GM23248 (cell line): ENCODE measurements at regions not wholly inside any gene's neighbourhood (a gene's known extent, or its start where the extent isn't known, plus 50 kb on each side); places are given as distances from the start of the nearest gene placed in this dataset.

Experiments used
- DNase-seq: peaks from one replicate; pipeline ENCODE4 v3.0.0-alpha.2; 2015
- H2AFZ ChIP-seq: fragments of 200-600 bp; sonication (generic); 2 replicates; pipeline ENCODE4 v1.6.1; 2016; ENCODE audit warnings: antibody characterized with exemption
- H3F3A ChIP-seq: fragments of 200-600 bp; sonication (generic); 2 replicates; pipeline ENCODE4 v1.6.1; 2016; ENCODE audit warnings: mild to moderate bottlenecking, antibody characterized with exemption, mixed run types; ENCODE audit not compliant: insufficient read depth
- H3K27ac ChIP-seq: fragments of 200-600 bp; sonication (generic); 2 replicates; pipeline ENCODE4 v1.5.1; 2016; ENCODE audit warnings: mild to moderate bottlenecking
- H3K27me3 ChIP-seq: fragments of 200-600 bp; sonication (generic); replicated peaks from 2 replicates; pipeline ENCODE4 v1.6.1; 2016; ENCODE audit warnings: mild to moderate bottlenecking; ENCODE audit not compliant: insufficient read depth
- H3K36me3 ChIP-seq: fragments of 200-600 bp; sonication (generic); 2 replicates; pipeline ENCODE4 v1.6.1; 2016; ENCODE audit warnings: low read depth, mild to moderate bottlenecking
- H3K4me1 ChIP-seq: fragments of 200-600 bp; sonication (generic); 2 replicates; pipeline ENCODE4 v1.6.1; 2016; ENCODE audit warnings: mild to moderate bottlenecking; ENCODE audit not compliant: insufficient read depth
- H3K4me2 ChIP-seq: fragments of 200-600 bp; sonication (generic); one replicate; pipeline ENCODE4 v1.6.1; 2016; ENCODE audit warnings: mild to moderate bottlenecking; ENCODE audit not compliant: unreplicated experiment
- H3K4me3 ChIP-seq: fragments of 200-600 bp; sonication (generic); 2 replicates; pipeline ENCODE4 v1.5.1; 2016; ENCODE audit warnings: mild to moderate bottlenecking
- H3K79me2 ChIP-seq: fragments of 200-600 bp; sonication (generic); 2 replicates; pipeline ENCODE4 v1.6.1; 2016; ENCODE audit warnings: mild to moderate bottlenecking; ENCODE audit not compliant: insufficient read depth
- H3K9ac ChIP-seq: fragments of 200-600 bp; sonication (generic); 2 replicates; pipeline ENCODE4 v1.6.1; 2016; ENCODE audit warnings: mild to moderate bottlenecking
- H3K9me2 ChIP-seq: fragments of 200-600 bp; sonication (generic); 2 replicates; pipeline ENCODE4 v1.6.1; 2016; ENCODE audit warnings: mixed run types, mild to moderate bottlenecking, moderate library complexity; ENCODE audit not compliant: insufficient read depth
- H3K9me3 ChIP-seq: fragments of 200-600 bp; sonication (generic); one replicate; pipeline ENCODE4 v1.6.1; 2017; ENCODE audit warnings: low read depth
- H4K20me1 ChIP-seq: fragments of 200-600 bp; sonication (generic); 2 replicates; pipeline ENCODE4 v1.6.0; 2016; ENCODE audit not compliant: insufficient read depth
- EZH2 ChIP-seq: fragments of 200-600 bp; sonication (generic); IDR thresholded peaks from 2 replicates; pipeline ENCODE4 v1.6.1; 2018; ENCODE audit warnings: antibody characterized with exemption, mild to moderate bottlenecking; ENCODE audit not compliant: insufficient read depth, poor library complexity, severe bottlenecking
- EZH2phosphoT487 ChIP-seq: fragments of 200-600 bp; sonication (generic); IDR thresholded peaks from 2 replicates; pipeline ENCODE4 v1.6.1; 2018; ENCODE audit warnings: antibody characterized with exemption, moderate library complexity, mild to moderate bottlenecking, low read depth; ENCODE audit not compliant: insufficient read depth
- WGBS, 2 experiments: methylation state at CpG; one replicate each; pipeline ENCODE4 v1.1.6; 2015 to 2017; ENCODE audit warnings: low lambda C conversion rate in 2 of 2, low coverage in 1 of 2; ENCODE audit errors: missing lambda C conversion rate in 2 of 2; 5-methylcytosine and 5-hydroxymethylcytosine counted together
- in situ Hi-C: fragments of 300-500 bp; cut with MboI; formaldehyde crosslinking; loops from 2 replicates; pipeline ENCODE4 v1.15.0; 2020

GRCh38 chr20:12955611-12956010 lies 53.2 kb upstream of the SPTLC3 start:
- Histone ChIP-seq H3K9me2 (no peaks in the 10 kb centered on the region), H3K4me2 (no peak overlapping the region), H3K4me3 (no peak overlapping the region), H4K20me1 (no peaks in the 10 kb centered on the region), H3K27me3 (peaks cover under 1% of the 10 kb centered on the region; the same call in 1 of the 2 replicates), H3F3A (no peaks in the 10 kb centered on the region), H3K9me3 (no peaks in the 10 kb centered on the region), H3K4me1 (no peaks in the 10 kb centered on the region), H3K27ac (no peak overlapping the region), H3K79me2 (no peaks in the 10 kb centered on the region), H2AFZ (no peak overlapping the region), H3K36me3 (no peaks in the 10 kb centered on the region), H3K9ac (no peak overlapping the region)
- TF ChIP-seq EZH2phosphoT487, result no peak
- TF ChIP-seq EZH2, result no peak
- 63 to 70% methylated on average over 3 of the region's 3 CpGs for WGBS, 2 experiments
- in situ Hi-C loops, result no loop called here
- DNase-seq, result no peak

GRCh38 chr20:12956303-12956702 lies 52.5 kb upstream of the SPTLC3 start:
- H3K9ac ChIP-seq, result no peak overlapping the region
- H3K4me2 ChIP-seq, result no peak overlapping the region
- no peak for TF ChIP-seq EZH2
- H3K36me3 ChIP-seq, result no peaks in the 10 kb centered on the region
- H3K27ac ChIP-seq, result no peak overlapping the region
- H3K4me1 ChIP-seq, result no peaks in the 10 kb centered on the region
- no peaks in the 10 kb centered on the region for H3F3A ChIP-seq
- no peak overlapping the region for H2AFZ ChIP-seq
- no peaks in the 10 kb centered on the region for H4K20me1 ChIP-seq
- no peaks in the 10 kb centered on the region for H3K9me3 ChIP-seq
- no peaks in the 10 kb centered on the region for H3K9me2 ChIP-seq
- H3K4me3 ChIP-seq, result no peak overlapping the region
- no peaks in the 10 kb centered on the region for H3K79me2 ChIP-seq
- in situ Hi-C loops, result no loop called here
- DNase-seq, result no peak
- peaks cover 8% of the 10 kb centered on the region; the same call in 1 of the 2 replicates for H3K27me3 ChIP-seq

GRCh38 chr20:12957968-12958367 lies 50.8 kb upstream of the SPTLC3 start:
- Histone ChIP-seq H3K4me2 (no peak overlapping the region), H3K4me3 (no peak overlapping the region), H2AFZ (no peak overlapping the region), H3K27me3 (peaks cover 19% of the 10 kb centered on the region; the same call in 1 of the 2 replicates), H3K9ac (no peak overlapping the region), H3K79me2 (no peaks in the 10 kb centered on the region), H3K9me2 (no peaks in the 10 kb centered on the region), H3F3A (no peaks in the 10 kb centered on the region), H3K27ac (no peak overlapping the region), H3K36me3 (no peaks in the 10 kb centered on the region), H3K4me1 (no peaks in the 10 kb centered on the region), H4K20me1 (no peaks in the 10 kb centered on the region), H3K9me3 (no peaks in the 10 kb centered on the region)
- no peak for TF ChIP-seq EZH2phosphoT487
- TF ChIP-seq EZH2, result no peak
- WGBS, 2 experiments, result 52 to 65% methylated on average over 2 of the region's 2 CpGs
- DNase-seq, result no peak
- in situ Hi-C loops, result no loop called here
